Brain microvascular endothelial cell (primary cell): ENCODE measurements at regions not wholly inside any gene's neighbourhood (a gene's known extent, or its start where the extent isn't known, plus 50 kb on each side); places are given as distances from the start of the nearest gene placed in this dataset.
"Not testable (repeated sequence)": the region's sequence is repeated elsewhere in the genome, so short reads cannot be mapped to it uniquely, and the experiment has no call there.

Source experiments
- DNase-seq: peaks from one replicate; pipeline ENCODE4 v3.0.0-alpha.2; 2020
- H3K27ac ChIP-seq: fragments of 250-450 bp; sonication (Bioruptor Pico); 2 replicates; pipeline ENCODE4 v1.5.1; 2020; ENCODE audit warnings: mild to moderate bottlenecking, moderate library complexity
- H3K27me3 ChIP-seq: fragments of 250-450 bp; sonication (Bioruptor Pico); replicated peaks from 2 replicates; pipeline ENCODE4 v1.5.1; 2020; ENCODE audit warnings: mild to moderate bottlenecking
- H3K36me3 ChIP-seq: fragments of 250-450 bp; sonication (Bioruptor Pico); replicated peaks from 2 replicates; pipeline ENCODE4 v1.5.1; 2020; ENCODE audit warnings: mild to moderate bottlenecking
- H3K4me3 ChIP-seq: 2 replicates; pipeline ENCODE4 v1.5.1; 2011; ENCODE audit warnings: low read depth, mild to moderate bottlenecking, control low read depth, low read length, moderate library complexity
- in situ Hi-C: cut with HindIII; loops from 2 replicates; pipeline ENCODE4 v1.10.0; 2017; ENCODE audit warnings: low sequenced_read_pairs, low pct_ligation_motif_present
- TF ChIP-seq, protein P1 (sequence below): IDR thresholded peaks from 2 replicates; pipeline ENCODE4 v1.5.1; 2011; ENCODE audit warnings: low read depth, mild to moderate bottlenecking, moderate library complexity, low read length, control low read depth, inconsistent platforms; ENCODE audit errors: missing control alignments

DNA sequence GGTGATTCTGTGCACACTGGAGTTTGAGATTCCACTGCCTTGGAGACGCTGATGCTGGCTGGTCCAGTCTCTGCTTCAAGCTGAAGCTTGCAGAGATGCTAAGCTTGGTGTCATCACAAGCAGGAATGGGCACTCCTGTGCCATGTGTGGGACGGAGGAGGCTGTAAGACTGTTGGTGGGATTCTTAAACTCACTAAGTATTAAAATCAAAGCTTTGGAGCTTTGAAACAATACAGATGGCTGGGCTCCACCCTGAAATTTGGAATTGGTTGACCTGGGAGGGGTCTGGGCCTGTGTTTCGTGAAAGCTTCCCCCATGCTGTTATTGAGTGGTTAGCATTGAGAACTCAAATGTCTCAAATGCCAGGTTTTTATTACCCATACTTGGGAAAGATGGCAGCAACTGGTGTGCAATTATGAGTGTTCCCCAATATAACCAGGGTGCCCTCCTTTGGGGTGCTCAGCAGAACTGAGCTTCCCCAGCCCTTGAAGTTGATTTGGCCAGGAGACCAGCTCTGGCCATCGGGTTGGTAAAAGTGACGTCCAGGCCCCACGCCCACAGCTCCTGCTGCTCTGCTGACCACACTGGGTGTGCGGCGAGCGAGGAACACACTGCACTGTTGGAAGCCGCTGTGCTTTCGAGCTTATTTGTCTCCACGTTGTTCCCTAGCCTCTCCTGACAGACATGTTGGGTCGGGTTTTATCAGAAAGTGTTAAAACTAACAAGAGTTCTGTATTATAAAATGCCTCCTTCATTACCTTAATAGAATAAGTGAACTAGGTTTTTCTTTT is 377.7 kb downstream of the GLRX3 start:
- TF ChIP-seq, protein P1, sequence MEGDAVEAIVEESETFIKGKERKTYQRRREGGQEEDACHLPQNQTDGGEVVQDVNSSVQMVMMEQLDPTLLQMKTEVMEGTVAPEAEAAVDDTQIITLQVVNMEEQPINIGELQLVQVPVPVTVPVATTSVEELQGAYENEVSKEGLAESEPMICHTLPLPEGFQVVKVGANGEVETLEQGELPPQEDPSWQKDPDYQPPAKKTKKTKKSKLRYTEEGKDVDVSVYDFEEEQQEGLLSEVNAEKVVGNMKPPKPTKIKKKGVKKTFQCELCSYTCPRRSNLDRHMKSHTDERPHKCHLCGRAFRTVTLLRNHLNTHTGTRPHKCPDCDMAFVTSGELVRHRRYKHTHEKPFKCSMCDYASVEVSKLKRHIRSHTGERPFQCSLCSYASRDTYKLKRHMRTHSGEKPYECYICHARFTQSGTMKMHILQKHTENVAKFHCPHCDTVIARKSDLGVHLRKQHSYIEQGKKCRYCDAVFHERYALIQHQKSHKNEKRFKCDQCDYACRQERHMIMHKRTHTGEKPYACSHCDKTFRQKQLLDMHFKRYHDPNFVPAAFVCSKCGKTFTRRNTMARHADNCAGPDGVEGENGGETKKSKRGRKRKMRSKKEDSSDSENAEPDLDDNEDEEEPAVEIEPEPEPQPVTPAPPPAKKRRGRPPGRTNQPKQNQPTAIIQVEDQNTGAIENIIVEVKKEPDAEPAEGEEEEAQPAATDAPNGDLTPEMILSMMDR: no peak
- no peak for DNase-seq
- in situ Hi-C loops: no loop called here
- H3K27ac ChIP-seq: no peak overlapping the region
- H3K4me3 ChIP-seq: no peak overlapping the region
- H3K27me3 ChIP-seq: no peaks in the 10 kb centered on the region
- no peaks in the 10 kb centered on the region for H3K36me3 ChIP-seq

DNA sequence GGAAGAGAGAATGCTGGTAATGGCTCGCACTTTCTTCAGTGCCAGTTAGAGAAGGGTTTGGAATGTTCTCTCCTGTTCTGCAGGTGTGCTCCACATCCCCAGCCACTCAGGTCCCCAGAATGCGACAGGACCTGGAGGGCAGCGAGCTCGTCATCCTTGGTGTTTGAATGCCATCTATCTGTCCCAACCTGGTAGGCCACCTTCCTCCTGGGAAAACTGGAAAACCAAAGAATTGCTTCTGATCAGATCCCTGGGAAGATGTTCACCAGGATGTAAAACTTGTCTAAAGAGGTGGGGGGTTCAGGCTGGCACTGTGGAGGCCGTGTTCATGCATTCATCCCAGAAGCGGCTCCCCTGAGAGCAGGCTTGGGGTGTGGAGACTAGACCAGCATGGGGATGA is 379.5 kb downstream of the GLRX3 start:
- H3K27ac ChIP-seq: no peak overlapping the region
- no peaks in the 10 kb centered on the region for H3K27me3 ChIP-seq
- DNase-seq: no peak
- H3K4me3 ChIP-seq: no peak overlapping the region
- no peaks in the 10 kb centered on the region for H3K36me3 ChIP-seq
- in situ Hi-C loops: no loop called here
- TF ChIP-seq, protein P1: no peak

DNA sequence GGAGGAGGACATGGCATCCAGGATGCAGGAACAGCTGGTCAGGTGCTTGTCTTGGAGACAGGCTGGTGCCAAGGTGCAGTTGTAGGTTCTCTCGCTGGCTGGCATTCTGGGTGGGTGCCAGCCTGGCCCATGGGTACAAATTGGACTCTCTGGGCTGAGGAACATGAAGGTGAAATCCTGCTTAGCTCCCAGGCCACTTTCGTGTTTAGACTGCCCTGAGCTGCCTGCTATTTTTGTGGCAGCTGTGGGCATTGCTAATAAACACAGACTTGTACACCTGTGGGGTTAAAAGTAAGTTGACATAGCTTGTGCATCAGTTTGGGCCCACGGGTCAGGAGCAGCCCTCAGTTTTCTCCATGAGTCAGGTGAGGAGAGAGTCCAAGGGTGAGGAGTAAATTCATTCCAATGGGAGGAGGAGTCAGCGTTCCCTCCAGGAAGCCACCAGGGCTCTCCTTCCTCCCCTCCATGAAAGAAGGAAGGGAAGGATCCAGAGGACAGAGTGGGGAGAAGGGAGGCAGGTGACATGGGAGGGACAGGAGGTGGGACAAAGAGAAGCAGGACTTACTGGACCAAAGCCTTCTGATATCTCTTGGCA is 380.0 kb downstream of the GLRX3 start:
- Histone ChIP-seq H3K4me3 (no peak overlapping the region), H3K36me3 (no peaks in the 10 kb centered on the region), H3K27ac (no peak overlapping the region), H3K27me3 (no peaks in the 10 kb centered on the region)
- TF ChIP-seq, protein P1: no peak
- in situ Hi-C loops: no loop called here
- DNase-seq: no peak

DNA sequence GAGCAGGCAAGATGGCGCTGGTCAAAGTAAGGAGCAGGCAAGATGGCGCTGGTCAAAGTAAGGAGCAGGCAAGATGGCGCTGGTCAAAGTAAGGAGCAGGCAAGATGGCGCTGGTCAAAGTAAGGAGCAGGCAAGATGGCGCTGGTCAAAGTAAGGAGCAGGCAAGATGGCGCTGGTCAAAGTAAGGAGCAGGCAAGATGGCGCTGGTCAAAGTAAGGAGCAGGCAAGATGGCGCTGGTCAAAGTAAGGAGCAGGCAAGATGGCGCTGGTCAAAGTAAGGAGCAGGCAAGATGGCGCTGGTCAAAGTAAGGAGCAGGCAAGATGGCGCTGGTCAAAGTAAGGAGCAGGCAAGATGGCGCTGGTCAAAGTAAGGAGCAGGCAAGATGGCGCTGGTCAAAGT is 382.7 kb downstream of the GLRX3 start:
- in situ Hi-C loops, DNase-seq: not testable (repeated sequence)

DNA sequence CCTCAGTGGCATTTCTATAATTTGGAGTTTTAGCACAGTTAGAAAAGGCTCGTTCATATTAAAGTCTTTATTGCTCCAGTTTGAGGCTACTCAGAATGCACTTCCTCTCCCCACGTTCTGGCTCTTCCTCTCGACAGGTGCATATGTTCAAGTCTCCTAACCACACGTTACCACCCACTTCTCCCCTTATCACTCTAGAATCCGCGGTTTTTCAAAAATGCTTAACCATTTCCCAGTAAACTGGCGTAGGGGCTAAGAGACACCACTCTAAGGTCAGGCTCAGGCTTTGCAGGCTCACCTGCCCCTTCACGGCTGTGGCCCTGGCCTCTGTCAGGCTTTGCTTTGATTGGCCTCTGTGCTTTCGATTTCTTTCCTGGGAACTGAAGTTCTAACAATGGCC is 383.6 kb downstream of the GLRX3 start:
- Histone ChIP-seq H3K4me3 (no peak overlapping the region), H3K27me3 (no peaks in the 10 kb centered on the region), H3K27ac (no peak overlapping the region), H3K36me3 (no peaks in the 10 kb centered on the region)
- in situ Hi-C loops: no loop called here
- DNase-seq: no peak
- TF ChIP-seq, protein P1: no peak

More for the DNA sequence above, 382.7 kb downstream of the GLRX3 start:
- H3K4me3 ChIP-seq, H3K36me3 ChIP-seq, H3K27ac ChIP-seq, H3K27me3 ChIP-seq: not testable (repeated sequence)

DNA sequence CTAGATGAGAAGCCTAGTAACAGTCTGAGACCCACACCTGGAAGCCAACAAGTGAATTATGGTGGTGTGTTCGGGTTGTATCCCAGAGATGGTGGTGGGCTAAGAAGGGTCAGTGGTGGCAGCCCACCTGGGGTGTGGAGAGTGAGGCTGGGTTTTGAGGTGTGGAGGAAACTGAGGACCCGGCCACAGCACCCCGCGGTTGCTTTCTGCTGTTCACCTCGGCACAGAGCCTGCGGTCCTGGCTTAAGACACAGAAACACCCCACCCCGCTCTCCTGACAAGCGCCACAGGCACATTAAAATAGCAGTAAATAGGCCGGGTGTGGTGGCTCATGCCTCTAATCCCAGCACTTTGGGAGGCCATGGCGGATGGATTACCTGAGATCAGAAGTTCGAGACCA is 395.1 kb downstream of the GLRX3 start:
- H3K27me3 ChIP-seq: no peaks in the 10 kb centered on the region
- in situ Hi-C loops: no loop called here
- H3K4me3 ChIP-seq: no peak overlapping the region
- no peaks in the 10 kb centered on the region for H3K36me3 ChIP-seq
- DNase-seq: no peak
- TF ChIP-seq, protein P1: no peak
- H3K27ac ChIP-seq: no peak overlapping the region
